Stimulated activated CD8-positive, alpha-beta memory T cell treated with anti-CD3 and anti-CD28 coated beads, Interleukin-4, amount 100 ng/mL, for 4 hours (primary cell): ENCODE measurements at regions not wholly inside any gene's neighbourhood (a gene's known extent, or its start where the extent isn't known, plus 50 kb on each side); places are given as distances from the start of the nearest gene placed in this dataset.

Experiments used
- DNase-seq, 2 donors: peaks; one replicate each; pipeline ENCODE4 v3.0.0-alpha.2; 2020; ENCODE audit warnings: low read depth in 2 of 2, low spot score in 1 of 2

DNA sequence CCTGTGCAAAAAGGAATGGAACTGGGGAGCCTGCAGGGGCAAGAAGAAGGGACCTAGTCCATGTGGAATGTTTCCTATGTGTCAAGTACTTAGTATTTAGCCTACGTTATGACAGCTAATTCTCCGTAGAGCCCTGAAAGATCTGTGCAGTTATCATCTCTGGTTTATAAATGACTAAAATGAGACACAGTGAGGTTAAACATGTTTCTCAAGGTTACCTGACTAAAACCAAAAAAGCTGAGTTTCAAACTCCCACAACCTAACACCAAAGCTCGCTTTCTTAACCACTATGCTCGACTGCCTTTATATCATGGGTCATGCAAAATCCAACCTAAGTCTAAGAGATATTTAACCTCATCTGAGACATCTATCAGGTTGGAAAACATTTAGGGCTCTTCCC lies 53.3 kb upstream of the CCL2 start:
- no peak for DNase-seq

DNA sequence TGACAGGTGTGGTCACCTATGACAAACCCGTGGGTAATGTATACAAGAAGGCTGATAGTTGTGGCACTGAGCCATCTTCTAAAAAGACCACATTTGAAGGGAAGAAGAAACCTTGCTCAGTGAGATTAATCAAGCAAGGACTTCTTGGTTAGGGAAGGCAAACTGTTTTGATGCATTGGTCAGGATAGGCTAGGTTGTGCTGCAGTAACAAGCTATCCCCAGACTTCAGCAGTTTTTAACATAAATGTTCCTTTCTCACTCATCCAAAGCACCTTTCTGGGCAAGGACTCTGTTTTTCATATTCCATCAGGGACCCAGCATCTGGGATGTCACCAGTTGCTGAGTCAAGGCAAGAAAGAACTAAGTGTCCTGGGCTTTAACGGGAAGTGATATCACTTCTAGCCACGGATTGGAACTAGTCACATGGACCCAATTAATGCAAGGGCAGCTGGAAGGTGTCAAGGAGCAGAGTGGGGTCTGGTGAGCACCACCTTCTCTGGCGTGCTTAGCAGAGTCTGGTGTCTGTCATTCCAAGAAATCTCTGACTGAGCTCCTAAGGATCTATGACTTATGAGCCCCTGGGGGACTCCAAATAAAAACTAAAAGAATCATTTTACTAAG lies 52.0 kb upstream of the CCL2 start:
- no peak for DNase-seq

DNA sequence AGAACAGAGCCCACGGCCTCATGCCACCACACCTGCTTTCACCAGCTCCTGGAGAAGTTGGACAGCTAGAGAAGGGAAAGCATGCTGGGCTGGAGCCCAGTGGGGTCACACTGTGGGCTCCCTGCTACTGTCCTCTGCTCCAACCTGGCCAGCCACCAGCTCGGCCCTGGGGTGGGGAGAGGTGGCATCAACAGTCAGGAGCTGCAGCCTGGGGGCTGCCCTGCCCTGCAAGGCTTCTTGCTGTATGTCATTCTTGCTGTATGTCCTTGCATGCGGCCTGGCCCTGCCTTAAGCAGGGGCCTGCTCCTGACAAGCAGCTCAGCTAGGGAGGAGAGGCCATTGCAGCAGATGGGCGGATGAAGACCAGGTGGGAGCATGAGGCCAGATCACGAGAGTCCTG lies 50.7 kb upstream of the CCL2 start:
- DNase-seq, result no peak
